ENCODE measurements at regions not wholly inside any gene's neighbourhood (a gene's known extent, or its start where the extent isn't known, plus 50 kb on each side); places are given as distances from the start of the nearest gene placed in this dataset.

DNA sequence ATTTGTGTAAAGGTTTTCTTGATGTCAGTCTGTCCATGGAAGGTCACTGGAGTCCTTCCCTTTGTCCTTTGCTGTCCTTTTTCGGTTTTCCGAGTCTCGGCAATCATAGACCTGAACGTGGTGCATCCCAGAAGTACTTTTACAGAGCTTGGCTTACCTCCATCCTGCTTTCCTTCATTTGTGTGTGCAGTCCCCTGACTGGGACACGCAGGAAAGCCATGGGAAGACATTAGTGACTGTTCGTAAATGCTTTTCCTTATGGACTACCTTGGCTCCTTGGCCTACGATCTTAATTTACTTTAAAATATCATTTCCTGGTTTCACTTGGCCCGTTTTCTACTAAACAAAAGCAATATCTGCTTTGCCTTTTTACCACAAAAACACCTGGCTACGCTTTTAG lies 328.4 kb upstream of the RARB start:
- no peak for DNase-seq (ENCODE audit: low read depth in 3 of 3)

DNA sequence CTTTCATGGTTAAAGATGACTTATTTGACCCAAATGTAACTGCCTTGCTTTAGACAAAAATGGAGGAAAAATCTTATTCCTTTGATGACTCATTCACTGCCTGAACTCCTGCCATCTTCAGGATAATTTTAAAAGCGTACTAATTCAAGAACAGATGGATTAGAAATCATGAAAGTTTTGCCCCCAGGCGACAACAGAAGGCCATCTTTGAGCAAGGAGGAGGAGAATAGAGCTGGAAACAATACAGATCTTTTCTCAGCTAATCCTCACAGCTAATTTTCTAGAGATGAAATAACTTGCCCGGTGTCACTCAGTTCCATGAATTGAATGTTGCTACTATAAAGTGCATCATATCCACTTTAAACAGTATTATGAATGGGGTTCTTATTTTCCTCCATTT lies 324.7 kb upstream of the RARB start:
- DNase-seq (ENCODE audit: low read depth in 3 of 3) = no peak

DNA sequence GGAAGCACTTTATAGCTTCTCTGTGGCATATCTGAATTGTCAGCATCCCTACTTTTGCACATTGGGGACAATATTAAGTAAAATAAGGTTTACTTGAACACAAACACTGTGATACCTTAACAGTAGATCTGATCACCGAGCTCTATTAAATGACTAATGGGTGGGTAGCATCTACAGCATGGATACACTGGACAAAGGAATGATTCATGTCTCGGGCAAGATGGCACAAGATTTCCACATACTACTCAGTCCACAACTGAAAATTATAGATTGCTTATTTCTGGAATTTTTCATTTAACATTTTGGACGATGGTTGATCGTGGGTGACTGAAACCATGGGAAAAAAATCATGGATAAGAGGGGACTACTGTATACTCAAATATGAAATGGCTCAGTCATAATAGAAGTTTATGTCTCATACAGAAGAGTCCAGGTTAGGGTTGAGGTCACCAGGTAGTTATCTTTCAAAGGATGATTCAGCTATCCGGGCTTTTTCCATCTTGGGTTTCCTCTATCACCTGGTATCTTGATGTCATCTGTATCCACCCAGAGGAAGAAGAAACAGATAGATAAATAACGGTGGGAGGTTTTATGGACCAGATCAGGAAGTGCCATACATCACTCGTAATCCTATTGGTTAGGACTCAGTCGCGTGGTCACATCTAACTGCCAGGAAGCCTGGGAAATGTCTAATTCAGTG lies 320.0 kb upstream of the RARB start:
- no peak for DNase-seq (ENCODE audit: low read depth in 3 of 3)

DNA sequence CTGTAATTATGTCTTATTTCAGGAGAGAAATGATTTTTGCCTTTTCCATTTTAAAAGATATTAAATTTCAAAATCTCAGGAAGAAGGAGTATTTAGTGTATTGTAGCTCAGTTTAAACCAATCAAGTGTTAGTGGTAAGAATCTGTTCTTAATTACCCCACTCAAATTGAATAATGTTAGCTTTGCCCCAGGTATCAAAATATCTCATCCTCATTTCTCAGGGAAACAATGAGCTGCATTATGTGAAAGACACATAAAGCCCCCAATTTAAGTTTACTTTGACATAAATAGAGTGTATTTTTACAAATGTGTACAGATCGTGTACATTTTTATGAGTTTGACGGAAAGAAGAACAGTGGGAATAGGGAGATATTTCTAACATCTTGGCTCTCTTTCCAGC lies 317.4 kb upstream of the RARB start:
- DNase-seq (ENCODE audit: low read depth in 3 of 3) = no peak

DNA sequence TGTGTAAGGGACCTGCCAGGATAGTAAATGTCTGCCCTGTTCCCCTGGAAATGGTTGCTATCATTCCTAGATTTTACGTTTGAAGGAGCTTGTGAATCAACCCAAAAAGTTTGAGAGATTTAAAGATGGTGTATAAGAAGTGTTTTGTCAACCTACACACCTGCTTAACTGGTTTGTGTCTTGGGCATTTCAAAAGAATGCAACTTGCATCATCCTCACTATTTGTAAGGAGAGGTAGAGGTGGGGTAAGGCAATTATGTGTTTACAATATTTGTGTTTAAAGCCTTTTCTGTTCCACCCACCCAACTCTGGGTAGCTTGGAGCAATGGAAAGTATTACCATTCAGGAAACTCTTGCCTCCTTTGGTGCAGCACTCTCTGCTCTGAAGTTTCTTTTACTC lies 314.2 kb upstream of the RARB start:
- DNase-seq (ENCODE audit: low read depth in 3 of 3) = no peak

DNA sequence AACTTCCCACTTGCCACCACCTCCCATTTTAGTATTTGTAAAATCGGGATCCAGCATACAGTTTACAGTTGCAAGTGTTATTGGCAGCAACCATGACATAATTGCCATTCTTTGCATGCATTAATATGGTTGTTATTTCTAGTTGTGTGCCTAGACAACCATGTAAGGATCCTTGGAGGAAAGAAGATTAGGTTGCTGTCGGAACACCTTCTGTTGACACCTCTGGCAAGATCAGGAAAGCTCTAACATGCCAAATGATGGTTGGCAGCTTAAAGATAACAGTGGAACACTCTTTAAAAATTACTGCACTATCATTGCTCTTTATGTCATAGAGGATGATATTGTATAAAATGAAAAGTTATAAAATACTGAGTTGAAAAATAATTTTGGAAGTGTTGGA lies 313.5 kb upstream of the RARB start:
- no peak for DNase-seq (ENCODE audit: low read depth in 3 of 3)

DNA sequence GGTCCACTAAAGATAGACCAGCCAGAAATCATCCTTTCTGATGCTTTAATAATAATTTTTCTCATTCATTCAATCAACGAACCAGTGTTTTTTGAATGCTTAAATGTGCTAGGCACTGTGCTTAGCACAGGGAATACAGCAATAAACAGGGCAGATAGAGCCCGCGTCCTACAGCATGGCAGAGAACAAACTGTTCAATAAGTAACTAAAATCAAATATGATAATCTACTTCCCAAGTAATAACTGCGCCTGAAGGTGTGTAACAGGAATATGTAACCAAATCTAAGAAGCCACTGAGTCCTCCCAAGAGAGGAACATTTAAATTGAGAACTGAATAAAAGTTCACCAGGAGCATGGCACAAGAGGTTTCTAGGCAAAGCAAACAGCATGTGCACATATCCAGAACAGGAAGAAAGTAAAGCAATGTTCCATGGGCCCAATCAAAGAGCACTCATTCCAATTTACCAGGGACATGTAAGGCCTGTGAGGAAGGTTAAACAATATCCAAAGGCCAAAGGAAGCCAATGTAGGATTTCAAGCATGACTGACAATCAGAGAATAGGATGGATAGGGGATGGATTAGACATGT lies 311.0 kb upstream of the RARB start:
- DNase-seq (ENCODE audit: low read depth in 3 of 3) = no peak

DNA sequence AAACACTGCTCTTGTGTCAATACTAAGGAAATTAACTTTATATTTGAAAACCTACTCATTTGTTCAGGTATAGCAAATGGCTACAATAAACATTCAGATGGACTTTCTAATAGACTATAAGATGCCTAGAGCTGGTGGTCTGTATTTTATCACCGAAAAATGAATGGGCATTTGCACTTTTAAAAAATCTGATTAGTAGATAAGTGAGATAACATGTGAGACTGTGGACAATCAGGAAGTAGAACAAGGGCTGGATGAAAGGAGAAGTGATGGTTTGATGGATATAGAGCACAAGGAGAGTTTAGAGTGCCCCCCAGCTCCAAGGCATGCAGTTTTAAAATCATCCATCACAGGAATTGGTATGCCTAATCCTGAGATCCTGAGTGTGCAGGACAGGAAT lies 308.4 kb upstream of the RARB start:
- DNase-seq (ENCODE audit: low read depth in 3 of 3) = no peak

DNA sequence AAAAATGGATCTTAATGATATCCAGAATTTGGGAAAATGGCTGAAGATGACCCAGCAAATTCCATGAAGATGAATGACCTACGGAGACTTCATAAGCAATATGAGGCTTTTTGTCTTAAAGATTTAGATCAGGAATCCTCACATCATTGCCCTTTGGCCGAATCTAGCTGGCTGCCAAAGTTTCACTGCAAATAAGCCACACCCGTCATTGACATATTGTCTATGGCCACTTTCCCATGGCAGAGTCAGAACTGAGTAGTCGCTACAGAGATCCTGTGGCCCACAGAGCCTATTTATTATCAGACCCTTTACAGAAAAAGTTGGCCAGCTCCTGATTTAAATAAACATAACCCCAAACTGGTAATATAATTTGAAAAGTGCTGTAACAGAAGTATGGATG lies 307.4 kb upstream of the RARB start:
- DNase-seq (ENCODE audit: low read depth in 3 of 3) = no peak

DNA sequence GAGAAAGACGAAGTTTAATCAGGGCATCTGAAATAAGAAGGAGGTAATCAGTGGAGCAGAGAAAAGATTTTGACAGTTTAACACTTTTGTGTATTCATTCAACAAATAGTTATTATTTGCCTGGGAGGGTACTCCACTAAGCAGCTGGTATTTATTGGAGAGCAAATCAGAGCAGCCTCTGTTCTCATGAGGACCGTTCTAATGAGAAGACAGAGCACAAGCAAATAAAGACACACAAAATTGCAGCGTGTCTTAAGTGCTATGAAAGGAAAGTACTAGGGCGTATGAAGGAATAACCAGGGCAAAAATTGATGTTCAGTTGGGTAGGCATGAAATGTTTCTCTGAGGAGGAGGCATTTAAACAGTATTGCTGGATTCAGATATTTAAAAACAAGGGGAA lies 302.9 kb upstream of the RARB start:
- no peak for DNase-seq (ENCODE audit: low read depth in 3 of 3)

DNA sequence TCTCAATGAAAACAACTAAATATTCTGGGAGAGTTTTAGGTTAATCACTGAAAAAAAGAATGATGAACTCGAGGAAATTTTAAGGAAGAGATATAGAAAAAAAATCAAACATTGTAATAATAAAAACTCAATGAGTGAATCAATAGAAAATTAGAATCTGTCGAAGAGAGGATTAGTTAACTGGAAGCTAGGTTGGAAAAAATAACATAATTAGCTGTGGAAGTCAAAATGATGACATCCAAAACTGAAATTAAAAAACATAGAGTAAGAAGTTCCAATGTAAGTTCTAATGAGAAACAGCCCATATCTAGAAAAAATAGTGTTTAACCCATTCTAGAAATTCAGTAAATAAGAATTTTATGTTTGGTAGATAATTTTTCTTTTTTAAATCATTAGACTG lies 299.3 kb upstream of the RARB start:
- DNase-seq (ENCODE audit: low read depth in 3 of 3) = no peak

DNA sequence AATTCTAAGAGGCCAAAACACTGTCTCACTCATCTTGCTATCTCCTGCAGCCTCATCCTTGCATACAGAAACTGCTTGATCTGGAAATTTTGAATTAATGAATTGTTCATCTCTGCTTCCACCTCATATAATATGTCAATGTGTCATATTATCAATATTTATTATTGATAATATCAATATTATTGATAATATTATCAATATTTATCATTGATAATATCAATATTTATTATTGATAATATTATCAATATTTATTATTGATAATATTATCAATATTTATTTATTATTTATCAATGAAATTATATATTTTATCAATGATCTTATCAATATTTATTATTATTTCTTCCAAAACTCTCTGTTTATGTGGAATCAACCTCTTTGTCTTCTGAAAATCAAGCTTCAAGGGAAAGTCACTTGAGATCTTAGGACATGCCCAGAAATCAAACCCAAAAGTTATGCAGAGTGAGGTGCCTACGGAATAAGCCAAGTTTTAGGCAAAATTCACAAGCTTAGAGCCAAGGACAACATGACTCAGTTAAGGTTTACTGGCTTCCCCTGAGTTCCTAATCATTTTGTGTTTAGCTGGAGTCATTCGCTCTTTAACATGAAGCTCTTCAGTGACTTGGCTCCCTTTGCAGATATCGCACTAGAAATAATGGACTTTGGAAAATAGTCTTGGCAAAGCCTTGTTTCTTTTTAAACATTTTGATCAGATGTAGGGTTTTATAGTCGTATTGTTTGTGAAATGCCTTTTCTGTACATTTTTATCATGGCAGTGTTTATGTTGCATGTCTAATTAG lies 297.1 kb upstream of the RARB start:
- no peak for DNase-seq (ENCODE audit: low read depth in 3 of 3)

DNA sequence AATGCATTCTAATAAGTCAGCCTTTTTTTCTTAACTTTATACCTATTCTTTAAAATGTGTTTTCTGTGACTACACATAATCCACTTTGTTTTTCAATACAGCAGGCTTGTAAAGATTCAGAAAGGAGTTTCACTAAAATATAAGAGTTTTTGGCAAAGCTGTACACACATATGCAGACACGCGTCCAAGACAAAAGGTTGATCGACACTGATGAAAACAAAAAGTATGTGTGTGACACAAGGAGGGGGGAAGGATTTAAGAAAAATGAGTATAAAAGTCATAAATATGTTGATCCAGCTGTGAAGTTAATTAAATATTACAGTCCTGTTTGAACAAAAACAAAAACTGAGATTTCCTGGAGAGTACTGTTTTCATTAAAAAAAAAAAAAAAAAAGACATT lies 294.5 kb upstream of the RARB start:
- DNase-seq (ENCODE audit: low read depth in 3 of 3) = no peak

DNA sequence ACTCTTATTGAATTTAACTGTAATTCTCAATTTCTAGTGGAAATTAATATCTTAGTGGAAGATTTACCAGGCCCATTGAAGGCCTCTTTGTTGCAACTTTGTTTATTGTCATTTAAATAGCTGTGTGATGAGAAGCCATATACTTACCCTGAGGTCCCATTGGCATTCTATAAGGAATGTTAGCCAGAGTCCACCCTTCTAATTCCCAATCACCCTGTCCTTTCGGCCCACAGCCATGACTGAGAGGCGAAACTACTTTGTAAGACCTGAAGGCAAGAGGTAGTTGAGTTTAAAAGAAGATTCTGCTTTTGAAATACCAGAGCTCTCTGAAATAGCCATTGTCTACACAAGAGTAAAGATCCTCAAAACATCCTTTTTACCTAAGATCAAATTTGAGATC lies 290.5 kb upstream of the RARB start:
- no peak for DNase-seq (ENCODE audit: low read depth in 3 of 3)

DNA sequence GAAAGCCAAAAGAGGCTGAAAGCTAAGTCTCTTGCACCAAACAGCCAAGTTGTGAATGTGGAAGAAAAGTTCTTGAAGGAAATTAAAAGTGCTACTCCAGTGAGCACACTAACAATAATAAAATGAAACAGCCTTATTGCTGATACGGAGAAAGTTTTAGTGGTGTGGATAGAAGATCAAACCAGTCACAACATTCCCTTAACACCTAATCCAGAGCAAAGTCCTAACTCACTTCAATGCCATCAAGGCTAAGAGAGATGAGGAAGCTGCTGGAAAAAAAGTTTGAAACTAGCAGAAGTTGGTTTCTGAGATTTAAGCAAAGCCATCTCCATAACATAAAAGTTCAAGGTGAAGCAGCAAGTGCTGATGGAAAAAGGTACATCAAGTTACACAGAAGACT lies 288.8 kb upstream of the RARB start:
- DNase-seq (ENCODE audit: low read depth in 3 of 3) = no peak

DNA sequence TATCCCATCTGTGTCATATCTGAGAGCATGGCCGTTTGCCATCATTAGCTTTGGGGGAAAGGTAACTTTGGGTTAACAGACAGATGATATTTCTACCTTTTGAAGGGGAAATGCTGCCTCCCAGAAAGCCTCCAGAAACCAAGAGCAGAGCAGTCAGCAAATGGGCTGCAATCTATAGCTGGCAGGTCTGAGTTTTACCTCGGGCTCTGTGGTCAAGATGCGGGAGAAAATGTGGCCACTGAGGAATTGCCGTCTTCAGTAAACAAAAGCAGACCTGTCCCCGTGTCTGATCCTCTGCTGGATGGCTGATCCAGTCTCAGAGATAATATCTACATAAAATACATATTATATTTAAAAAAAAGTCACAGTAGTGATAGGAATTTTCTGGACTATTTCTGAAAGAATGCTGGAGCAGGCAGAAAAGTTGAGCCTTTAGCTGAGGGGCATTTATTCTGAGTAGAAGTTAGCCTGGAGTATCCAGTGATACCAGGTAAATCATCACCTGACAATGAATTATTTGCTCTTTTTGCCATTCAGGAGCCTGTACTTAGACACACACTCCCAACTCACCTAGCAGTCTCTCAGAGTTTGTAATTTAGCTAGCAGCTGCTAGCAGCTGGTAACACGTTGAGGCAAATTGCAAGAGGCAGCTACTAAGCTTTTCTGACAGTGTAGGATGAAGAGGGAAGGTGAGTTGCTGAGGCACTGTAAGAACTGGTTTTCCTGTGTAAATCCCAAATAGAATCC lies 285.3 kb upstream of the RARB start:
- DNase-seq (ENCODE audit: low read depth in 3 of 3) = no peak

DNA sequence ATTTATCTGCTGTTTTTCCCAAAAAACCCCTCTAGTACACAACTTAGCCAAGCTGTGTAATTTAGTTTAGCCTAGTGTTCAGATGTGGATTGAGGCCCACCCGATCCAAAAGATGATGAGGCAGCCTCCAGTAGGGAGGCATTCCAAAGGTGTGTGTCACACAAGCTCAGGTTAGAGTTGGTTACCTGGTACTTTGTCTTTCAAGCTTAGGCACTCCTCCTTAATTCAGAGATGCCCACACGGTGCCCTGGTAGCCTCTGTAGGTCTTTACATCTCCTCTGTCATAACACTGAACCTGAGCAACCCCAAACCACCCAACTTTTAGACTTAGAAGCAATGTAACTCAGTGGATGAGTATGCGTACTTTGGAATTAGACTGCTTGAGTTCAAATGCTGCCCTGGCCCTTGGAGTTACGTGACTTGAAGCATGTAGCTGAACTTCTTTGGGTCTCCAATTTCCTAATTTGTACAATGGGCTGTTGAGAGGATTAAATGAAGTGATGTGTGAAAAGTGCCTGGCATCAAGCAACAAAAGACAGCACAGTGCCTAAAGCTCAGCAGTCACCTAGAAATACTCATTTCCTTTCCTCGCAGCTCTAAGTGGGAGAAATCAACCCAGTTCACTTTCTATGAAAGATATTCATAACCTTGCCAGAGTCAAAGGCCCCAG lies 284.6 kb upstream of the RARB start:
- DNase-seq (ENCODE audit: low read depth in 3 of 3) = no peak

DNA sequence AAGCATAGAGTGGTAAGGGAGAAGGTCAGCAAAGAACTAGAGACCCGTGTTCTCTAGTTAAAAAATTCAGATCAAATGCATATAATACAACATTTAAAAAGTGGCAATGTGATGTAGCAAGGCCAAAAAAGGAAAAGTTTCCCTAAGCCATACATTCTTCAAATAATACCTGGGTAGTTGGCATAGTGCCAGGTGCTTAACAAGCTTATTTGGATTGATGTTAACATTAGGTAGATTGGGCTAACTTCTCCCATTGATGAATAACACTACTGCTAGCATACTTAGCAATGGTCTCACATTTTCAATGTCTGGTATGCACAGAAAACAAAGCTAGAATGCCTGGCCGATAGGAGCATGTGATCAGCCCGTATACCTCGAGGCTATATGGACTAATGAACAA lies 283.6 kb upstream of the RARB start:
- no peak for DNase-seq (ENCODE audit: low read depth in 3 of 3)

DNA sequence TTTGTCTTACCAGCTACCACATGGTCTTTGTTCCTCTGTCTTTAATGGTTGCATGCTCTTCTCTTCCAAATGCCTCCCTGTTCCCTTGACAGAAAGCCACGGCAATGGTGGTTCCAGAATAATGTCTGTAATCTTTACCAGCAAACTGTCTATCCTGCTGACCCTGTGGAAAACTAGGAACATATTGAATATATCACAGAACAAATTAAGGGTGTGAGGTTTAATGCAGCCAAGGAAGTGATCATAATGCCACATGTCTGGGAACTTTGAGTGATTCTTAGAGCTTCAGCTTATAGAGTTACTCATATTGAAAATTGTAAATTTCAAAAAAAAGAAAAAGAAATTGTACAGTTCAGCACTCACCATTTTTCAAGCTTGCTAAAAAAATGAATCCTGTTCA lies 282.9 kb upstream of the RARB start:
- DNase-seq (ENCODE audit: low read depth in 3 of 3) = no peak

DNA sequence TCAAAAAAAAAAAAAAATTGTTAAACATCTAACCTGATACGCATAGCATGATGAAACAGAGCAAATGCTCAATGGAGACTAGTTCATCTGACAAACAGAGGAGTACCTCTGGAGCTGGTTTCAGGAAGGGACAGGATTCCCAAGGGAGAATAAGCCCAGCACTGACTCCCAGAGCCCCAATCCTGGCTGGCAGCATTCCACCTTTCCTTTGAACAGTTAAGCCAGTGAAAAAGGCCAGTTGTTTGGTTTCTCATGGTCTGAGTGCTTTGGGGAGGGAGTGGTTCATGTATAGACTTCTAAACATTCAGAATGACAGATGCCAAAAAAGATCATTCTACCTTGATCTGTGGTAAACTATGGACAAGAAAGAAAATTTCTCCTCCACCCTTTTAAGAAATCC lies 277.9 kb upstream of the RARB start:
- DNase-seq (ENCODE audit: low read depth in 3 of 3) = no peak

DNA sequence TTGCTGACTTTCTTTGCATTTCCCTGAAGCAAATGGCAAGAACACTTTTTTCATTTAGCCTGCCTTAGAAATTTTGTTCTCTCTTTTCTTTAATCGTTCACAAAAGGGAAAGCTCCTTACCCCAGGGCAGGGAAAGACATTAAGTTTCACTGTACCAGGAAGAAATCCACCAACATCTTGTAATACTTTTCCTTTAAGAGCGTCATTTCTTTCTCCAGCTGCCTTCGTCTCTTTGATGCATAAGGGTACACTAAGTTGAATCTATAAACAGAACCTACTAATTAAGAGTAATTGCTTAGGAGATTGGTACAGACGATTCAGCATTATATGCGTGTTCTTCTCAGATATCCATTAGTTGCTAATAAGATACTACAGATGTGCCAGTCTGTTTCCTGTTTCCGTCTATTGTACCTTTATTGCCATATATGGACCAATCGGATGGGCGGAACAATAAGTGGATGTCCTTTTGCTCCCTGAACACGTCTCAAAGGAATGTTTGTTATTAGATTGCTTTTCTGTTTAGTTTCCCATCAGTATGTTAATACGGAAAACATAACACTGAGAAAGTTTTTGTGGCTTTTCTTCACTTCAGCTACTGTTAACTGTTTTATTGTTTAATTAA lies 276.7 kb upstream of the RARB start:
- no peak for DNase-seq (ENCODE audit: low read depth in 3 of 3)

DNA sequence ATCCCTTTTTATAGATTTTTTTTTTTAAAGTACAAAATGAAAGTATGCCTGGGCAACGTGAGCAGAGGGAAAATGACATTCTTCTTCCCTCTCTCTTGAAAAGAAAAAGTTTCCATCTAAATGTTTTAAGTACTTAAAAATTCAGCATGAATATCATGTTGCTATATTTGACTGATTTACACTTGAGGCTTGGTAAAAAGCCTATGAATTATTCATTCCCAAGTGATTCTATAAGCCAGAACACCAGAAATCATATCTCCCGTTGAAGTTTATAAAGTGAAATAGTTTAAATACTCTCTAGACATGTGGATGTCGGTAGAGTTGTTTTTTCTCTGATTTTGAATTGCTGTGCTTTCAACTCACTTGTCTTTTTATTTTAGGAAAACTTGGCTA lies 276.2 kb upstream of the RARB start:
- no peak for DNase-seq (ENCODE audit: low read depth in 3 of 3)

Measured in stimulated activated CD4-positive, alpha-beta T cell treated with anti-CD3 and anti-CD28 coated beads, TNF-alpha, amount 100 ng/mL, for 48 hours (primary cell).